Fibroblast of pulmonary artery (primary cell): ENCODE measurements at regions not wholly inside any gene's neighbourhood (a gene's known extent, or its start where the extent isn't known, plus 50 kb on each side); places are given as distances from the start of the nearest gene placed in this dataset.

ENCODE experiments used
- DNase-seq: peaks from one replicate; pipeline ENCODE4 v3.0.0-alpha.2; 2010; ENCODE audit warnings: low read depth
- H3K4me3 ChIP-seq: replicated peaks from 2 replicates; pipeline ENCODE4 v1.5.1; 2011; ENCODE audit warnings: low read depth, mild to moderate bottlenecking, control low read depth, low read length, moderate library complexity
- CTCF ChIP-seq: IDR thresholded peaks from 2 replicates; pipeline ENCODE4 v1.5.1; 2011; ENCODE audit warnings: mild to moderate bottlenecking, control low read depth, low read length, inconsistent platforms; ENCODE audit errors: missing control alignments

GRCh38 chr9:82410306-82410705 is 421.7 kb downstream of the SPATA31D1 start:
- H3K4me3 ChIP-seq = no peak overlapping the region
- TF ChIP-seq CTCF = no peak
- no peak for DNase-seq

GRCh38 chr9:82410866-82411265 is 422.3 kb downstream of the SPATA31D1 start:
- DNase-seq = no peak
- no peak overlapping the region for H3K4me3 ChIP-seq
- TF ChIP-seq CTCF = no peak

GRCh38 chr9:82412586-82413305 is 424.2 kb downstream of the SPATA31D1 start:
- no peak overlapping the region for H3K4me3 ChIP-seq
- TF ChIP-seq CTCF = no peak
- DNase-seq = no peak

- H3K4me3 ChIP-seq = no peak overlapping the region
These were observed 428.9 kb downstream of the SPATA31D1 start for GRCh38 chr9:82417501-82417900.

GRCh38 chr9:82418334-82418733 is 429.8 kb downstream of the SPATA31D1 start:
- no peak overlapping the region for H3K4me3 ChIP-seq
- TF ChIP-seq CTCF = no peak
- no peak for DNase-seq

More at GRCh38 chr9:82417501-82417900, 428.9 kb downstream of the SPATA31D1 start:
- TF ChIP-seq CTCF = no peak
- no peak for DNase-seq

GRCh38 chr9:82419696-82420486 is 431.3 kb downstream of the SPATA31D1 start:
- no peak overlapping the region for H3K4me3 ChIP-seq
- TF ChIP-seq CTCF = no peak
- DNase-seq = no peak
